RWPE2 (cell line): ENCODE measurements at regions not wholly inside any gene's neighbourhood (a gene's known extent, or its start where the extent isn't known, plus 50 kb on each side); places are given as distances from the start of the nearest gene placed in this dataset.

ENCODE experiments used
- ATAC-seq: fragments of 200-7000 bp; cut with Tn5 transposase; 3 replicates; pipeline ENCODE4 v1.9.1; 2021; ENCODE audit warnings: low read depth
- DNase-seq: peaks from one replicate; pipeline ENCODE4 v3.0.0-alpha.2; 2020; ENCODE audit warnings: low spot score
- H3K27ac ChIP-seq: fragments of 450-650 bp; 2 replicates; pipeline ENCODE4 v1.5.1; 2017; ENCODE audit warnings: mild to moderate bottlenecking; ENCODE audit not compliant: poor library complexity, severe bottlenecking
- H3K27me3 ChIP-seq: fragments of 250-450 bp; sonication (Bioruptor Pico); 2 replicates; pipeline ENCODE4 v1.5.1; 2021; ENCODE audit warnings: mild to moderate bottlenecking, moderate library complexity; ENCODE audit not compliant: insufficient read depth, poor library complexity, severe bottlenecking
- H3K36me3 ChIP-seq: fragments of 250-450 bp; sonication (Bioruptor Pico); 2 replicates; pipeline ENCODE4 v1.5.1; 2020; ENCODE audit warnings: low read depth, mild to moderate bottlenecking, moderate library complexity
- H3K4me1 ChIP-seq: fragments of 250-450 bp; sonication (Bioruptor Pico); 2 replicates; pipeline ENCODE4 v1.5.1; 2021; ENCODE audit warnings: mild to moderate bottlenecking, moderate library complexity; ENCODE audit not compliant: insufficient read depth, poor library complexity, severe bottlenecking
- H3K4me3 ChIP-seq: fragments of 250-450 bp; sonication (Bioruptor Pico); 2 replicates; pipeline ENCODE4 v1.5.1; 2021; ENCODE audit warnings: mild to moderate bottlenecking, moderate library complexity; ENCODE audit not compliant: severe bottlenecking
- H3K9me3 ChIP-seq: fragments of 250-450 bp; sonication (Bioruptor Pico); 2 replicates; pipeline ENCODE4 v1.5.1; 2021; ENCODE audit warnings: mild to moderate bottlenecking, moderate library complexity; ENCODE audit not compliant: severe bottlenecking
- TF ChIP-seq, protein P1 (sequence below): fragments of 450-650 bp; IDR thresholded peaks from one replicate; pipeline ENCODE4 v1.5.1; 2017; ENCODE audit warnings: mild to moderate bottlenecking, moderate library complexity; ENCODE audit not compliant: poor library complexity, severe bottlenecking

DNA sequence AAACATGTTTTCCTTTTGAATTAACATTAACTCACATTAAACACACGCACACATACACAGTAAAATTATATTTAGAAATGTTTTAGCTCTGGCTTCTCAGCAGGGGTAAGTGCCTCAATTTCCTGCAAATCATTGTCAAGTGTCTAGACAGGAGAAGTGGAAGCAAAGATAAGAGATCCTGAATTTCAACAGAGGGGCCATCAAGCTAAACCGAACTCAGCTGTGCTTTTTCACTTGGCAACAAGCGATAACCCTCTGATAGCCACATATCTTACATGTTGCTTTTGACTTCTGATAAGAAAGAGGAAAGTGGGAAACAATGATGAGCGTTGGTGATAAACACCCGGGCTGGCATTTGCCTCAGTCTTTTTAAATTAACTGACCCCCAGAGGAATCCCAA is 79.7 kb upstream of the SPDL1 start:
- Histone ChIP-seq H3K27ac (no peak overlapping the region), H3K4me1 (no peaks in the 10 kb centered on the region), H3K36me3 (no peaks in the 10 kb centered on the region), H3K27me3 (no peaks in the 10 kb centered on the region), H3K4me3 (no peak overlapping the region), H3K9me3 (no peaks in the 10 kb centered on the region)
- ATAC-seq (no peak), DNase-seq (no peak)
- TF ChIP-seq, protein P1, sequence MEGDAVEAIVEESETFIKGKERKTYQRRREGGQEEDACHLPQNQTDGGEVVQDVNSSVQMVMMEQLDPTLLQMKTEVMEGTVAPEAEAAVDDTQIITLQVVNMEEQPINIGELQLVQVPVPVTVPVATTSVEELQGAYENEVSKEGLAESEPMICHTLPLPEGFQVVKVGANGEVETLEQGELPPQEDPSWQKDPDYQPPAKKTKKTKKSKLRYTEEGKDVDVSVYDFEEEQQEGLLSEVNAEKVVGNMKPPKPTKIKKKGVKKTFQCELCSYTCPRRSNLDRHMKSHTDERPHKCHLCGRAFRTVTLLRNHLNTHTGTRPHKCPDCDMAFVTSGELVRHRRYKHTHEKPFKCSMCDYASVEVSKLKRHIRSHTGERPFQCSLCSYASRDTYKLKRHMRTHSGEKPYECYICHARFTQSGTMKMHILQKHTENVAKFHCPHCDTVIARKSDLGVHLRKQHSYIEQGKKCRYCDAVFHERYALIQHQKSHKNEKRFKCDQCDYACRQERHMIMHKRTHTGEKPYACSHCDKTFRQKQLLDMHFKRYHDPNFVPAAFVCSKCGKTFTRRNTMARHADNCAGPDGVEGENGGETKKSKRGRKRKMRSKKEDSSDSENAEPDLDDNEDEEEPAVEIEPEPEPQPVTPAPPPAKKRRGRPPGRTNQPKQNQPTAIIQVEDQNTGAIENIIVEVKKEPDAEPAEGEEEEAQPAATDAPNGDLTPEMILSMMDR = no peak

DNA sequence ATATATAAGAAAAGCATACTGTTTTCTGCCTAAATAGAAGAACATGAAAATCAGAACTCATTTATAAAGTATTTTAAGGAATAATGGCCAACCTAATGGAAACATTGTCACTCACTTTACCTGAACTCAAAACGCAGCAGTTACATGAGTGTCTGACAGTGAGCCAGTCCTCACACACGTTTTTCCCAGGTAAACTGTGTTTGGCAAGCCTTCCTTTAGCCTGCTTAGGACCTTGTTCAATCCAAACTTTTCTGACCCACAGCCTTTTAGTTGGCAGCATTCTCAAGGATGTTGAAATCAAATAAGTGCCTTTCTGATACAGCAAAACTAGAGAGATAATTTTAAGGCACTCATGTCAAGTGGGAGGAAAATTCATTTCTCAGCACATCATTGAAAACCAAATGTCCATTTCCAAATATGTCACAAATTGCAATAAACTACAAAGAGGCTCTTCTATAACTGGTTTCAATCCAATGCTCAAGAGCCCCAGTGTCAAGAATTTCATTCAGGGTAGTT is 83.5 kb upstream of the SPDL1 start:
- Histone ChIP-seq H3K4me3 (no peak overlapping the region), H3K9me3 (no peaks in the 10 kb centered on the region), H3K27ac (no peak overlapping the region), H3K4me1 (no peaks in the 10 kb centered on the region), H3K36me3 (no peaks in the 10 kb centered on the region), H3K27me3 (no peaks in the 10 kb centered on the region)
- ATAC-seq (no peak), DNase-seq (no peak)
- TF ChIP-seq, protein P1 = no peak

DNA sequence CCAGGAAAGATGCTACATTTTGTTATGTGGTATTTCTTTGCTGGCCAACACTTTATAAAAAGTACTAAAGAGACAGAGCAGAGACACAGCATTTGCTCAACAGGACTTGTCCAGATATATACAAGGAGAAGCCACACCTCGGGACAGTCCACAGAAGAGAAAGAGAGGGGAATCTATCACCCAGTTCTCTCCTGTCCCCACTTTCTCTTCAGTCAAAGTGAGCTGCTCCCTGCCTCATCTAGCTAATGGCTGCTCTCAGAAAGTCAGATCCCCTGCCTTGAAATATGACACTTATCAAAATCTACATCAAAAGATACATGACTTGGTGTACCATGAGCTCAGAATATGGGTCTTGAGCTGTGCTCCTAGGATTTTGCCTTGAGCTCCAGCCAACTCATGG is 86.7 kb upstream of the SPDL1 start:
- ATAC-seq = no peak
- H3K4me3 ChIP-seq = no peak overlapping the region
- H3K27ac ChIP-seq = no peak overlapping the region
- H3K27me3 ChIP-seq = no peaks in the 10 kb centered on the region
- no peaks in the 10 kb centered on the region for H3K9me3 ChIP-seq
- H3K36me3 ChIP-seq = no peaks in the 10 kb centered on the region
- no peak for DNase-seq
- no peaks in the 10 kb centered on the region for H3K4me1 ChIP-seq
- TF ChIP-seq, protein P1 = no peak

DNA sequence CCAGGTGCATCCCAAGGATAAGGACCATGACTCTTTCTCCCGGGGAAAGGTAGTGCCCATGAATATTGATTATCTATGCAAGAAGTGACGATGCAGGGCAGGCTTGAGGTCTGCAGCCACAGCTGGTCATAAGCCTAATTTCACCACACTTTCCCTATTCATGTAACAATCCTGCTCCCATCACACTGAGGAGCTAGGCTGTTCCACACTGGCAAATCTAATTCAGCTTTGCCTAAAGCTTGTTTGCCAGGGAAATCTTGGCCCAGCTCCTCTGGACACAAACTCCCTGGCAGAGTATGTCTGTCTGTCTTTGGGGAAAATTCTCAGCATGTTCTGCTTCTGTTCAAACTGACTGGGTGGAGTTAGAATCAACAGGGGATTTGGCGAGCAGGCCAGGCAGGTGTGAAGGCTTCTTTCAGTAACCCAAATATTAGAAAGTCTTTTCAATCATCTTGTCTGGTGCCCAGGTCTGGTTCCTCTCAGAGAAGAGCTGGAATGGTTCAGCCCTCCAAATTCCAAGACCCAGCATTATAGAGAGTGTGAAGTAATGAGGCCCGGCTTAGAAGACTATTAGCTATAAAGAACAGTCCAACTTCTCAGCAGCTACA is 88.5 kb upstream of the SPDL1 start:
- Histone ChIP-seq H3K27ac (no peak overlapping the region), H3K36me3 (no peaks in the 10 kb centered on the region), H3K9me3 (no peaks in the 10 kb centered on the region), H3K27me3 (no peaks in the 10 kb centered on the region), H3K4me3 (no peak overlapping the region), H3K4me1 (no peaks in the 10 kb centered on the region)
- DNase-seq (no peak), ATAC-seq (peak; percentile 29; the same call in 1 of the 3 replicates)
- TF ChIP-seq, protein P1 = no peak

DNA sequence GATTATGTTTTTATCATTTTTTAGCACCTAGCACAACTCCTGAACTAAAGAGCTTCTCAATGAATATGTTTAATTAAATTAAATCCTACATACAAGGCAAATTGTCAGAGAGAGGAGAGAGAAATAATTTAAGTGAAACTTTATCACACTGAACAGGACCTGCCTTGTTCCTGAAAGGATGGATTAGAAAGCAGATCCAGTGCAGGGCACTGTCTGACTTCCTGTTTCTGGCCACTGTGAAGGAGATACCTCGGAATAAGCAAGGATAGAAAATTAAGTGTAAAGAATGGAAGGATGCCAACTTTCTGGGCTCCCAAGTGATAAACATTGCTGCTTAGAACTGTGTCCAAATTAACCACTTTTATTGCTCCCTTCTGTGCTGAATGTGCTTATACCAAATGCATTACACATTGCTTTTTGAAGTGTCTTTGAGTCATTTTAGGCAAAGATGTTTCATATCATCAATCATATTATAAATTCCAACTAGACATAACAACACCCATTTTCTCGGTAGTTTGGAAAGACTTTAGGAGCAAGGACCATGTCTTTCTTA is 89.1 kb upstream of the SPDL1 start:
- Histone ChIP-seq H3K27ac (no peak overlapping the region), H3K36me3 (no peaks in the 10 kb centered on the region), H3K4me3 (no peak overlapping the region), H3K9me3 (no peaks in the 10 kb centered on the region), H3K27me3 (no peaks in the 10 kb centered on the region), H3K4me1 (no peaks in the 10 kb centered on the region)
- TF ChIP-seq, protein P1 = no peak
- no peak for DNase-seq
- ATAC-seq = no peak; the same call in 2 of the 3 replicates
